Activated CD4-positive, alpha-beta T cell treated with anti-CD3 and anti-CD28 coated beads for 36 hours (primary cell): ENCODE measurements at regions not wholly inside any gene's neighbourhood (a gene's known extent, or its start where the extent isn't known, plus 50 kb on each side); places are given as distances from the start of the nearest gene placed in this dataset.

Source experiments
- ATAC-seq: fragments of 200-7000 bp; cut with Tn5 transposase; one replicate; pipeline ENCODE4 v1.10.0; 2021; ENCODE audit warnings: mild to moderate bottlenecking, moderate library complexity
- CTCF ChIA-PET: fragments of 350-600 bp; sonication (Branson Sonifier 250); formaldehyde crosslinking; loops from one replicate; lab custom pipeline; 2021; ENCODE audit warnings: antibody characterized with exemption; lab: Charles Lee
- POLR2A ChIA-PET: fragments of 350-600 bp; sonication (Branson Sonifier 250); formaldehyde crosslinking; loops from one replicate; lab custom pipeline; 2021; ENCODE audit warnings: antibody characterized with exemption, inconsistent platforms; lab: Charles Lee
- DNase-seq: peaks from one replicate; pipeline ENCODE4 v3.0.0-alpha.2; 2020
- H3K27ac Mint-ChIP-seq: one replicate; pipeline ENCODE4 v1.8.0; 2021; ENCODE audit warnings: mixed read lengths
- H3K27me3 Mint-ChIP-seq: one replicate; pipeline ENCODE4 v1.8.0; 2021; ENCODE audit warnings: mixed read lengths
- H3K36me3 Mint-ChIP-seq: one replicate; pipeline ENCODE4 v1.8.0; 2021; ENCODE audit warnings: low read depth, mixed read lengths
- H3K4me1 Mint-ChIP-seq: one replicate; pipeline ENCODE4 v1.8.0; 2021; ENCODE audit warnings: mixed read lengths
- H3K4me3 Mint-ChIP-seq: one replicate; pipeline ENCODE4 v1.8.0; 2021; ENCODE audit warnings: mild to moderate bottlenecking, moderate library complexity, mixed read lengths
- H3K9me3 Mint-ChIP-seq: one replicate; pipeline ENCODE4 v1.8.0; 2021; ENCODE audit warnings: low read depth, mixed read lengths
- intact Hi-C, 2 experiments: fragments of 100-400 bp; cut with DNase I in 1 of 2; cut with micrococcal nuclease in 1 of 2; formaldehyde crosslinking; loops; one replicate each; pipeline versions ENCODE4 v1.14.2 to v1.15.1; 2022 to 2024; cut with DNase I, micrococcal nuclease

- intact Hi-C loops, result no loop called here
- Mint-ChIP-seq H3K4me3 (no peak overlapping the region), H3K36me3 (no peaks in the 10 kb centered on the region), H3K27me3 (no peaks in the 10 kb centered on the region), H3K9me3 (no peaks in the 10 kb centered on the region), H3K4me1 (peaks cover 13% of the 10 kb centered on the region), H3K27ac (no peak overlapping the region)
- DNase-seq (no peak), ATAC-seq (no peak)
- POLR2A ChIA-PET, result no interaction called here
- CTCF ChIA-PET, result no interaction called here
Measured at GRCh38 chr14:96986256-96987085, 189.3 kb downstream of the VRK1 start.

GRCh38 chr14:96987086-96987474, 189.9 kb downstream of the VRK1 start:
- intact Hi-C loops, result no loop called here
- no peak overlapping the region for H3K4me3 Mint-ChIP-seq
- CTCF ChIA-PET, result no interaction called here

GRCh38 chr14:96987771-96988170, 190.6 kb downstream of the VRK1 start:
- intact Hi-C loops, result no loop called here
- Mint-ChIP-seq H3K27me3 (no peaks in the 10 kb centered on the region), H3K27ac (no peak overlapping the region), H3K36me3 (no peaks in the 10 kb centered on the region), H3K4me1 (peaks cover 13% of the 10 kb centered on the region), H3K9me3 (no peaks in the 10 kb centered on the region), H3K4me3 (no peak overlapping the region)
- ChIA-PET CTCF (no interaction called here), POLR2A (no interaction called here)
- no peak for DNase-seq
- no peak for ATAC-seq

More at GRCh38 chr14:96987086-96987474, 189.9 kb downstream of the VRK1 start:
- no peak for ATAC-seq
- DNase-seq, result no peak
- no peaks in the 10 kb centered on the region for H3K36me3 Mint-ChIP-seq
- no peaks in the 10 kb centered on the region for H3K27me3 Mint-ChIP-seq
- H3K27ac Mint-ChIP-seq, result no peak overlapping the region
- no peaks in the 10 kb centered on the region for H3K9me3 Mint-ChIP-seq
- POLR2A ChIA-PET, result no interaction called here
- H3K4me1 Mint-ChIP-seq, result peaks cover 13% of the 10 kb centered on the region

- no peaks in the 10 kb centered on the region for H3K27me3 Mint-ChIP-seq
- peaks cover 13% of the 10 kb centered on the region for H3K4me1 Mint-ChIP-seq
- no peaks in the 10 kb centered on the region for H3K36me3 Mint-ChIP-seq
- no peak overlapping the region for H3K27ac Mint-ChIP-seq
- no peaks in the 10 kb centered on the region for H3K9me3 Mint-ChIP-seq
- intact Hi-C loops, result no loop called here
- ATAC-seq (no peak), DNase-seq (no peak)
- ChIA-PET POLR2A (no interaction called here), CTCF (no interaction called here)
- no peak overlapping the region for H3K4me3 Mint-ChIP-seq
Measured at GRCh38 chr14:96989306-96989705, 192.1 kb downstream of the VRK1 start.

- no peaks in the 10 kb centered on the region for H3K36me3 Mint-ChIP-seq
- H3K27me3 Mint-ChIP-seq, result no peaks in the 10 kb centered on the region
- no peak overlapping the region for H3K4me3 Mint-ChIP-seq
- no peak overlapping the region for H3K27ac Mint-ChIP-seq
- no peaks in the 10 kb centered on the region for H3K9me3 Mint-ChIP-seq
- ChIA-PET POLR2A (no interaction called here), CTCF (no interaction called here)
- peaks cover 13% of the 10 kb centered on the region for H3K4me1 Mint-ChIP-seq
- intact Hi-C loops, result no loop called here
- DNase-seq (no peak), ATAC-seq (no peak)
Measured at GRCh38 chr14:96991226-96991625, 194.0 kb downstream of the VRK1 start.

- H3K4me3 Mint-ChIP-seq, result no peak overlapping the region
- H3K4me1 Mint-ChIP-seq, result peaks cover 2% of the 10 kb centered on the region
- intact Hi-C loops, result no loop called here
- no peaks in the 10 kb centered on the region for H3K9me3 Mint-ChIP-seq
- no peak overlapping the region for H3K27ac Mint-ChIP-seq
- ChIA-PET POLR2A (no interaction called here), CTCF (interaction anchor here (0.7 to 1.0 kb wide), 2 partner anchors 23 to 225 kb away, joined by 3 read pairs; no protein-coding TSS in a partner anchor)
- DNase-seq, result no peak
- no peaks in the 10 kb centered on the region for H3K27me3 Mint-ChIP-seq
- no peaks in the 10 kb centered on the region for H3K36me3 Mint-ChIP-seq
- no peak for ATAC-seq
Measured at GRCh38 chr14:96994999-96995398, 197.8 kb downstream of the VRK1 start.

- ATAC-seq, result no peak
Measured at GRCh38 chr14:96997269-96997668, 200.1 kb downstream of the VRK1 start.

GRCh38 chr14:96997996-96998395, 200.8 kb downstream of the VRK1 start:
- H3K4me1 Mint-ChIP-seq, result peaks cover 2% of the 10 kb centered on the region
- ATAC-seq, result no peak
- DNase-seq, result no peak
- no peaks in the 10 kb centered on the region for H3K36me3 Mint-ChIP-seq
- CTCF ChIA-PET, result no interaction called here
- no peak overlapping the region for H3K27ac Mint-ChIP-seq
- H3K4me3 Mint-ChIP-seq, result no peak overlapping the region
- intact Hi-C loops, result no loop called here
- POLR2A ChIA-PET, result no interaction called here
- no peaks in the 10 kb centered on the region for H3K27me3 Mint-ChIP-seq
- H3K9me3 Mint-ChIP-seq, result no peaks in the 10 kb centered on the region

More at GRCh38 chr14:96997269-96997668, 200.1 kb downstream of the VRK1 start:
- H3K4me3 Mint-ChIP-seq, result no peak overlapping the region
- no peaks in the 10 kb centered on the region for H3K27me3 Mint-ChIP-seq
- POLR2A ChIA-PET, result no interaction called here
- peaks cover 2% of the 10 kb centered on the region for H3K4me1 Mint-ChIP-seq
- intact Hi-C loops, result no loop called here
- DNase-seq, result no peak
- no peaks in the 10 kb centered on the region for H3K36me3 Mint-ChIP-seq
- H3K9me3 Mint-ChIP-seq, result no peaks in the 10 kb centered on the region
- CTCF ChIA-PET, result no interaction called here
- H3K27ac Mint-ChIP-seq, result no peak overlapping the region

GRCh38 chr14:96999654-97000155, 202.5 kb downstream of the VRK1 start:
- ChIA-PET CTCF (interaction anchor here (1.3 kb wide), 1 partner anchor 36 kb away, joined by 3 read pairs; no protein-coding TSS in a partner anchor), POLR2A (interaction anchor here (0.8 kb wide), 1 partner anchor 16 kb away, joined by 3 read pairs; no protein-coding TSS in a partner anchor)
- H3K4me3 Mint-ChIP-seq, result no peak overlapping the region
- ATAC-seq (no peak), DNase-seq (no peak)
- no peak overlapping the region for H3K27ac Mint-ChIP-seq
- no peaks in the 10 kb centered on the region for H3K27me3 Mint-ChIP-seq
- peaks cover 2% of the 10 kb centered on the region for H3K4me1 Mint-ChIP-seq
- intact Hi-C loops, result no loop called here
- H3K9me3 Mint-ChIP-seq, result no peaks in the 10 kb centered on the region
- H3K36me3 Mint-ChIP-seq, result peaks cover 3% of the 10 kb centered on the region

GRCh38 chr14:97002454-97002853, 205.3 kb downstream of the VRK1 start:
- Mint-ChIP-seq H3K27me3 (no peaks in the 10 kb centered on the region), H3K4me1 (peaks cover 2% of the 10 kb centered on the region), H3K9me3 (no peaks in the 10 kb centered on the region), H3K27ac (no peak overlapping the region), H3K4me3 (no peak overlapping the region), H3K36me3 (peaks cover 3% of the 10 kb centered on the region)
- POLR2A ChIA-PET, result no interaction called here
- intact Hi-C loops, result no loop called here
- ATAC-seq (no peak), DNase-seq (no peak)
- CTCF ChIA-PET, result no interaction called here

GRCh38 chr14:97005934-97006333, 208.8 kb downstream of the VRK1 start:
- no peak for DNase-seq
- Mint-ChIP-seq H3K27me3 (peaks cover 3% of the 10 kb centered on the region), H3K4me3 (no peak overlapping the region), H3K27ac (no peak overlapping the region), H3K36me3 (peaks cover 3% of the 10 kb centered on the region), H3K9me3 (no peaks in the 10 kb centered on the region), H3K4me1 (no peaks in the 10 kb centered on the region)
- intact Hi-C loops, result no loop called here
- CTCF ChIA-PET, result no interaction called here
- no peak for ATAC-seq
- POLR2A ChIA-PET, result no interaction called here
